Activated CD4-positive, alpha-beta T cell treated with anti-CD3 and anti-CD28 coated beads, Interleukin-2, amount 10 ng/mL, durations not matched to agents 24 days and 14 days (primary cell): ENCODE measurements at regions not wholly inside any gene's neighbourhood (a gene's known extent, or its start where the extent isn't known, plus 50 kb on each side); places are given as distances from the start of the nearest gene placed in this dataset.

ENCODE experiments used
- DNase-seq: peaks from one replicate; pipeline ENCODE4 v3.0.0; 2022
- H3K27ac Mint-ChIP-seq: one replicate; pipeline ENCODE4 v1.8.0; 2022; ENCODE audit warnings: mild to moderate bottlenecking, mixed read lengths
- H3K27me3 Mint-ChIP-seq: one replicate; pipeline ENCODE4 v1.8.0; 2022; ENCODE audit warnings: mixed read lengths
- H3K36me3 Mint-ChIP-seq: one replicate; pipeline ENCODE4 v1.8.0; 2022; ENCODE audit warnings: low read depth, mild to moderate bottlenecking, mixed read lengths
- H3K4me1 Mint-ChIP-seq: one replicate; pipeline ENCODE4 v1.8.0; 2021; ENCODE audit warnings: mixed read lengths
- H3K4me3 Mint-ChIP-seq: one replicate; pipeline ENCODE4 v1.8.0; 2022; ENCODE audit warnings: mild to moderate bottlenecking, moderate library complexity, mixed read lengths
- H3K9me3 Mint-ChIP-seq: one replicate; pipeline ENCODE4 v1.8.0; 2021; ENCODE audit warnings: mixed read lengths
- intact Hi-C: fragments of 100-400 bp; cut with micrococcal nuclease; formaldehyde crosslinking; loops from one replicate; pipeline ENCODE4 v1.15.1; 2023

GRCh38 chr3:34364335-34364734, 565.9 kb downstream of the PDCD6IP start:
- intact Hi-C loops: no loop called here
- no peak for DNase-seq
- Mint-ChIP-seq H3K27me3 (no peaks in the 10 kb centered on the region), H3K27ac (no peak overlapping the region), H3K9me3 (no peaks in the 10 kb centered on the region), H3K36me3 (no peaks in the 10 kb centered on the region), H3K4me3 (no peak overlapping the region), H3K4me1 (peaks cover 5% of the 10 kb centered on the region)

- Mint-ChIP-seq H3K4me3 (no peak overlapping the region), H3K36me3 (no peaks in the 10 kb centered on the region), H3K9me3 (no peaks in the 10 kb centered on the region), H3K4me1 (peaks cover 5% of the 10 kb centered on the region), H3K27me3 (no peaks in the 10 kb centered on the region), H3K27ac (no peak overlapping the region)
- intact Hi-C loops: no loop called here
- DNase-seq: no peak
Measured at GRCh38 chr3:34365231-34365630, 566.8 kb downstream of the PDCD6IP start.

GRCh38 chr3:34365771-34366170, 567.3 kb downstream of the PDCD6IP start:
- Mint-ChIP-seq H3K9me3 (no peaks in the 10 kb centered on the region), H3K27me3 (no peaks in the 10 kb centered on the region), H3K4me3 (no peak overlapping the region), H3K27ac (no peak overlapping the region), H3K36me3 (no peaks in the 10 kb centered on the region), H3K4me1 (peaks cover 5% of the 10 kb centered on the region)
- DNase-seq: no peak
- intact Hi-C loops: no loop called here

- intact Hi-C loops: no loop called here
- Mint-ChIP-seq H3K27ac (no peak overlapping the region), H3K4me1 (no peaks in the 10 kb centered on the region), H3K9me3 (no peaks in the 10 kb centered on the region), H3K36me3 (no peaks in the 10 kb centered on the region), H3K4me3 (no peak overlapping the region), H3K27me3 (no peaks in the 10 kb centered on the region)
- no peak for DNase-seq
Measured at GRCh38 chr3:34367521-34367920, 569.1 kb downstream of the PDCD6IP start.

GRCh38 chr3:34374521-34374920, 576.1 kb downstream of the PDCD6IP start:
- Mint-ChIP-seq H3K36me3 (no peaks in the 10 kb centered on the region), H3K4me3 (no peak overlapping the region), H3K4me1 (no peaks in the 10 kb centered on the region), H3K27me3 (no peaks in the 10 kb centered on the region), H3K9me3 (no peaks in the 10 kb centered on the region), H3K27ac (no peak overlapping the region)
- no peak for DNase-seq
- intact Hi-C loops: no loop called here

GRCh38 chr3:34376691-34377090, 578.3 kb downstream of the PDCD6IP start:
- intact Hi-C loops: no loop called here
- DNase-seq: no peak

GRCh38 chr3:34377961-34378360, 579.5 kb downstream of the PDCD6IP start:
- no peaks in the 10 kb centered on the region for H3K27me3 Mint-ChIP-seq
- no peaks in the 10 kb centered on the region for H3K36me3 Mint-ChIP-seq
- no peaks in the 10 kb centered on the region for H3K9me3 Mint-ChIP-seq
- H3K27ac Mint-ChIP-seq: no peak overlapping the region
- no peak overlapping the region for H3K4me3 Mint-ChIP-seq
- DNase-seq: no peak
- H3K4me1 Mint-ChIP-seq: no peaks in the 10 kb centered on the region
- intact Hi-C loops: no loop called here

More at GRCh38 chr3:34376691-34377090, 578.3 kb downstream of the PDCD6IP start:
- no peaks in the 10 kb centered on the region for H3K36me3 Mint-ChIP-seq
- no peak overlapping the region for H3K4me3 Mint-ChIP-seq
- no peaks in the 10 kb centered on the region for H3K27me3 Mint-ChIP-seq
- H3K4me1 Mint-ChIP-seq: no peaks in the 10 kb centered on the region
- no peaks in the 10 kb centered on the region for H3K9me3 Mint-ChIP-seq
- no peak overlapping the region for H3K27ac Mint-ChIP-seq

- Mint-ChIP-seq H3K4me1 (no peaks in the 10 kb centered on the region), H3K9me3 (no peaks in the 10 kb centered on the region), H3K36me3 (no peaks in the 10 kb centered on the region), H3K27ac (no peak overlapping the region), H3K4me3 (no peak overlapping the region), H3K27me3 (no peaks in the 10 kb centered on the region)
- no peak for DNase-seq
- intact Hi-C loops: no loop called here
Measured at GRCh38 chr3:34381243-34381642, 582.8 kb downstream of the PDCD6IP start.

- H3K4me3 Mint-ChIP-seq: no peak overlapping the region
- H3K36me3 Mint-ChIP-seq: no peaks in the 10 kb centered on the region
- no peaks in the 10 kb centered on the region for H3K27me3 Mint-ChIP-seq
- no peak for DNase-seq
- H3K9me3 Mint-ChIP-seq: no peaks in the 10 kb centered on the region
- intact Hi-C loops: no loop called here
- H3K4me1 Mint-ChIP-seq: no peaks in the 10 kb centered on the region
- H3K27ac Mint-ChIP-seq: no peak overlapping the region
Measured at GRCh38 chr3:34382859-34383258, 584.4 kb downstream of the PDCD6IP start.

GRCh38 chr3:34386309-34386708, 587.9 kb downstream of the PDCD6IP start:
- no peak for DNase-seq
- no peaks in the 10 kb centered on the region for H3K27me3 Mint-ChIP-seq
- intact Hi-C loops: no loop called here
- no peaks in the 10 kb centered on the region for H3K4me1 Mint-ChIP-seq
- no peaks in the 10 kb centered on the region for H3K36me3 Mint-ChIP-seq
- no peaks in the 10 kb centered on the region for H3K9me3 Mint-ChIP-seq
- no peak overlapping the region for H3K27ac Mint-ChIP-seq
- no peak overlapping the region for H3K4me3 Mint-ChIP-seq

GRCh38 chr3:34387826-34388564, 589.6 kb downstream of the PDCD6IP start:
- Mint-ChIP-seq H3K4me3 (no peak overlapping the region), H3K4me1 (no peaks in the 10 kb centered on the region), H3K36me3 (no peaks in the 10 kb centered on the region), H3K9me3 (no peaks in the 10 kb centered on the region), H3K27ac (no peak overlapping the region), H3K27me3 (no peaks in the 10 kb centered on the region)
- intact Hi-C loops: no loop called here
- no peak for DNase-seq

GRCh38 chr3:34388830-34389229, 590.4 kb downstream of the PDCD6IP start:
- H3K9me3 Mint-ChIP-seq: no peaks in the 10 kb centered on the region
- no peak overlapping the region for H3K27ac Mint-ChIP-seq
- intact Hi-C loops: no loop called here
- no peaks in the 10 kb centered on the region for H3K27me3 Mint-ChIP-seq
- H3K4me3 Mint-ChIP-seq: no peak overlapping the region
- H3K4me1 Mint-ChIP-seq: no peaks in the 10 kb centered on the region
- DNase-seq: no peak
- no peaks in the 10 kb centered on the region for H3K36me3 Mint-ChIP-seq

- Mint-ChIP-seq H3K36me3 (no peaks in the 10 kb centered on the region), H3K4me1 (no peaks in the 10 kb centered on the region), H3K27me3 (no peaks in the 10 kb centered on the region), H3K9me3 (peaks cover 6% of the 10 kb centered on the region), H3K27ac (no peak overlapping the region), H3K4me3 (no peak overlapping the region)
- intact Hi-C loops: no loop called here
- peak; percentile 26 for DNase-seq
Measured at GRCh38 chr3:34394978-34395748, 596.7 kb downstream of the PDCD6IP start.

- Mint-ChIP-seq H3K27ac (no peak overlapping the region), H3K4me3 (no peak overlapping the region), H3K27me3 (no peaks in the 10 kb centered on the region), H3K4me1 (no peaks in the 10 kb centered on the region), H3K36me3 (no peaks in the 10 kb centered on the region), H3K9me3 (peaks cover 6% of the 10 kb centered on the region)
- intact Hi-C loops: no loop called here
- no peak for DNase-seq
Measured at GRCh38 chr3:34396288-34396687, 597.9 kb downstream of the PDCD6IP start.
